DOHH2 (cell line): ENCODE measurements at regions not wholly inside any gene's neighbourhood (a gene's known extent, or its start where the extent isn't known, plus 50 kb on each side); places are given as distances from the start of the nearest gene placed in this dataset.

Source experiments
- H3F3A ChIP-seq: fragments of 200-600 bp; sonication (generic), shearing (Covaris generic); 2 replicates; pipeline ENCODE4 v1.6.0; 2016; ENCODE audit warnings: antibody characterized with exemption, mild to moderate bottlenecking; ENCODE audit not compliant: control insufficient read depth, insufficient read depth
- H3K27ac ChIP-seq: fragments of 200-600 bp; sonication (generic); 2 replicates; pipeline ENCODE4 v1.5.1; 2014; ENCODE audit warnings: low read depth, mild to moderate bottlenecking, low read length, moderate library complexity
- H3K27me3 ChIP-seq: fragments of 200-600 bp; sonication (generic); 2 replicates; pipeline ENCODE4 v1.6.1; 2014; ENCODE audit warnings: mild to moderate bottlenecking, low read length, mixed read lengths; ENCODE audit not compliant: control insufficient read depth
- H3K36me3 ChIP-seq: fragments of 200-600 bp; sonication (generic); 2 replicates; pipeline ENCODE4 v1.6.1; 2014; ENCODE audit warnings: mild to moderate bottlenecking, low read length, moderate library complexity, mixed read lengths; ENCODE audit not compliant: control insufficient read depth
- H3K4me1 ChIP-seq: fragments of 200-600 bp; sonication (generic); 2 replicates; pipeline ENCODE4 v1.6.1; 2014; ENCODE audit warnings: mild to moderate bottlenecking, low read length, mixed read lengths; ENCODE audit not compliant: control insufficient read depth
- H3K4me2 ChIP-seq: fragments of 200-600 bp; sonication (generic); 2 replicates; pipeline ENCODE4 v1.6.0; 2014; ENCODE audit warnings: mild to moderate bottlenecking, low read length, moderate library complexity
- H3K4me3 ChIP-seq: fragments of 200-600 bp; sonication (generic); 2 replicates; pipeline ENCODE4 v1.5.1; 2014; ENCODE audit warnings: mild to moderate bottlenecking, low read length, mixed read lengths
- H3K79me2 ChIP-seq: fragments of 200-600 bp; sonication (generic); 2 replicates; pipeline ENCODE4 v1.6.1; 2014; ENCODE audit warnings: mild to moderate bottlenecking, low read length, mixed read lengths; ENCODE audit not compliant: control insufficient read depth
- H3K9me2 ChIP-seq: fragments of 200-600 bp; sonication (generic); replicated peaks from 2 replicates; pipeline ENCODE4 v1.6.1; 2014; ENCODE audit warnings: mild to moderate bottlenecking, low read length, mixed read lengths; ENCODE audit not compliant: control insufficient read depth
- H3K9me3 ChIP-seq: fragments of 200-600 bp; sonication (generic); 2 replicates; pipeline ENCODE4 v1.6.1; 2014; ENCODE audit warnings: antibody characterized with exemption, low read length, mixed read lengths; ENCODE audit not compliant: control insufficient read depth, insufficient read depth
- H4K20me1 ChIP-seq: fragments of 200-600 bp; sonication (generic); 2 replicates; pipeline ENCODE4 v1.6.0; 2014; ENCODE audit warnings: low read depth, mild to moderate bottlenecking, antibody characterized with exemption, low read length, moderate library complexity; ENCODE audit not compliant: control insufficient read depth, insufficient read depth
- EZH2phosphoT487 ChIP-seq: fragments of 200-600 bp; sonication (generic); IDR thresholded peaks from 2 replicates; pipeline ENCODE4 v1.6.1; 2017; ENCODE audit warnings: borderline replicate concordance, mild to moderate bottlenecking, antibody characterized with exemption, low read length, moderate library complexity, mixed read lengths
- TF ChIP-seq, protein P1 (sequence below): fragments of 200-600 bp; sonication (generic); IDR thresholded peaks from one replicate; pipeline ENCODE4 v1.5.1; 2014; ENCODE audit warnings: antibody characterized with exemption, mild to moderate bottlenecking, low read depth, low read length; ENCODE audit not compliant: poor library complexity, severe bottlenecking

DNA sequence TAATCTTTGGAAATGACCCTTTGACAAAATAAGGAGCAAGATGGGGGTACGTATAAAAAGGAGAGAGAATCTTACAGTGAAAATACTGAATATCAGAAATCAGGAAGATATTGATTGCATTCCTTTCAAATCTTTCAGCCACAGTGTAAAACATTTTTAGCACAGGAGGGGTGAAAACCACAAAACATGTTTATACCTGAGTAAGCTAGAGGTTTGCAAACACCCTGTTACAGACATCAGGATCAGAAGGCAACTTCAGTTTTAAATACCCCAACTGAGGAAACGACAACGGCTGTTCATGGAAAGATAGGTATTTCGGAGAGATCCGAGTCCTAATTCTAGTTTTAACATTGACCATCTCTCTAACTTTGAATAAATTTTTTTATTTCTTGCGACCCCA, 69.1 kb upstream of the ITGB1 start:
- no peaks in the 10 kb centered on the region for H4K20me1 ChIP-seq
- no peak overlapping the region for H3K4me3 ChIP-seq
- no peaks in the 10 kb centered on the region for H3F3A ChIP-seq
- no peak overlapping the region for H3K27ac ChIP-seq
- no peaks in the 10 kb centered on the region for H3K79me2 ChIP-seq
- no peak overlapping the region for H3K4me2 ChIP-seq
- H3K9me2 ChIP-seq = no peaks in the 10 kb centered on the region
- no peaks in the 10 kb centered on the region for H3K9me3 ChIP-seq
- H3K36me3 ChIP-seq = no peaks in the 10 kb centered on the region
- no peaks in the 10 kb centered on the region for H3K4me1 ChIP-seq
- TF ChIP-seq, protein P1, sequence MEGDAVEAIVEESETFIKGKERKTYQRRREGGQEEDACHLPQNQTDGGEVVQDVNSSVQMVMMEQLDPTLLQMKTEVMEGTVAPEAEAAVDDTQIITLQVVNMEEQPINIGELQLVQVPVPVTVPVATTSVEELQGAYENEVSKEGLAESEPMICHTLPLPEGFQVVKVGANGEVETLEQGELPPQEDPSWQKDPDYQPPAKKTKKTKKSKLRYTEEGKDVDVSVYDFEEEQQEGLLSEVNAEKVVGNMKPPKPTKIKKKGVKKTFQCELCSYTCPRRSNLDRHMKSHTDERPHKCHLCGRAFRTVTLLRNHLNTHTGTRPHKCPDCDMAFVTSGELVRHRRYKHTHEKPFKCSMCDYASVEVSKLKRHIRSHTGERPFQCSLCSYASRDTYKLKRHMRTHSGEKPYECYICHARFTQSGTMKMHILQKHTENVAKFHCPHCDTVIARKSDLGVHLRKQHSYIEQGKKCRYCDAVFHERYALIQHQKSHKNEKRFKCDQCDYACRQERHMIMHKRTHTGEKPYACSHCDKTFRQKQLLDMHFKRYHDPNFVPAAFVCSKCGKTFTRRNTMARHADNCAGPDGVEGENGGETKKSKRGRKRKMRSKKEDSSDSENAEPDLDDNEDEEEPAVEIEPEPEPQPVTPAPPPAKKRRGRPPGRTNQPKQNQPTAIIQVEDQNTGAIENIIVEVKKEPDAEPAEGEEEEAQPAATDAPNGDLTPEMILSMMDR = no peak
- TF ChIP-seq EZH2phosphoT487 = no peak
- H3K27me3 ChIP-seq = no peaks in the 10 kb centered on the region

DNA sequence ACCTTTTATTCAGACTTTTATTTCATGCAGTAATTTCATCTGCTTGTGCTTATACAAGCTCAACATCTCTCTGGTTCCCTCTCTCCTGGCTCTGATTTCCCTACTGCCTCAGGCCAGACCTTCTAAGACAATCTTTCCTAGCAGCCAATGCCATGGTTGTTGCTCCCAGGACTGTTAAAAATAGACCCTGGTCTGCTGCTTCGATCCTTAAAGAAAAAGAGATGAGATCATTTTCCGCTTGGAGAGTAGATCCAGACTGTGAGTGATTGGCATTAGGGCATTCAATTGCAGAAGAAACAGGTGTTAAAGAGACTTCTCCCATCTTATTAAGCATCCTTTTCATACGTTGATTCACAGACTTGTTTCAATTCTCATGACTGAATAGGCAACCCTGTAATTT, 68.4 kb upstream of the ITGB1 start:
- Histone ChIP-seq H3K4me3 (no peak overlapping the region), H3K27ac (no peak overlapping the region), H3K79me2 (no peaks in the 10 kb centered on the region), H3K9me2 (no peaks in the 10 kb centered on the region), H3F3A (no peaks in the 10 kb centered on the region), H4K20me1 (no peaks in the 10 kb centered on the region), H3K27me3 (no peaks in the 10 kb centered on the region), H3K4me2 (no peak overlapping the region), H3K36me3 (no peaks in the 10 kb centered on the region), H3K4me1 (no peaks in the 10 kb centered on the region), H3K9me3 (no peaks in the 10 kb centered on the region)
- TF ChIP-seq, protein P1 = no peak
- TF ChIP-seq EZH2phosphoT487 = no peak

DNA sequence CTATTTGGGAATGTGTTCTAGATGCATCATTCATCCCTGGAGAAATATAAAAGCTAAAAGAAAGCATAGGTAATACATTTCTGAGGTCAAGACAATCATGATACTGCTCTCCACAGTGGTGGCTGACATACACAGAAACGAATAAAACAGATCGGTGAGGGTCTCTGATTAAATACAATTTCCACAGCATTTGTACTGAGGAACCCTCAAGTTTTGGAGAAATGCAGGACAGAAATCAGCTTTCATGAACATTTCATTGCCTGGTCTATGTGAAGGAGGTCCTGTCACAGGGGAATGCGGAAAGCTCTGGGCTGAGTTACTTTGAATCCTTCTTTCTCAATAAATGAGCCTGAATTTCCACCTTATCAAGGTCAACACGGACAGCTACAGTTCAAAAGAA, 67.9 kb upstream of the ITGB1 start:
- Histone ChIP-seq H3K4me2 (no peak overlapping the region), H3K36me3 (no peaks in the 10 kb centered on the region), H3K79me2 (no peaks in the 10 kb centered on the region), H3K27me3 (no peaks in the 10 kb centered on the region), H3K9me2 (no peaks in the 10 kb centered on the region), H3F3A (no peaks in the 10 kb centered on the region), H3K27ac (no peak overlapping the region), H4K20me1 (no peaks in the 10 kb centered on the region), H3K4me1 (no peaks in the 10 kb centered on the region), H3K9me3 (no peaks in the 10 kb centered on the region), H3K4me3 (no peak overlapping the region)
- no peak for TF ChIP-seq EZH2phosphoT487
- TF ChIP-seq, protein P1 = no peak

DNA sequence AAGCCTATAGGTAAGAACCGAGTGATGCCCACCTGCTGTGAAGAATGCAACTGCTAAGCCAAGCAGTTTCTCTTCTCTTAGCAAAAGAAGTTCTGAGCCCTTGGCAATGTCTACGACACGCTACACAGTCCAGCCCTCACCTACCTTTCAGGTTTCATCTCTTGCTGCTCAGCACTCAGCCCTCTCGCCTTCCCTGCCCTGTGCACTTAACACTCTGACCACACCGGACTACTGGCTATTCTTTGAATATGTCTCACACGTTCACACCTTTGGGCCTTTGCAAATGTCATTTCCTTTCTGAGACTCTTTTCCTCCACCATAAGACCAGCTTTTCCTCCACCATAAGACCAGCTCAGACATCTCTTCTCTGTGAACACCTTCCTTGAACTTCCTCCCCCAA, 67.0 kb upstream of the ITGB1 start:
- H3K36me3 ChIP-seq = no peaks in the 10 kb centered on the region
- H3K27ac ChIP-seq = no peak overlapping the region
- H4K20me1 ChIP-seq = no peaks in the 10 kb centered on the region
- H3K4me3 ChIP-seq = no peak overlapping the region
- H3K9me2 ChIP-seq = no peaks in the 10 kb centered on the region
- H3K4me1 ChIP-seq = no peaks in the 10 kb centered on the region
- H3K9me3 ChIP-seq = no peaks in the 10 kb centered on the region
- no peak for TF ChIP-seq EZH2phosphoT487
- H3F3A ChIP-seq = no peaks in the 10 kb centered on the region
- no peak overlapping the region for H3K4me2 ChIP-seq
- H3K27me3 ChIP-seq = no peaks in the 10 kb centered on the region
- no peaks in the 10 kb centered on the region for H3K79me2 ChIP-seq
